ENCODE measurements at regions not wholly inside any gene's neighbourhood (a gene's known extent, or its start where the extent isn't known, plus 50 kb on each side); places are given as distances from the start of the nearest gene placed in this dataset.

GRCh38 chr10:71072823-71073210 lies 139.6 kb upstream of the UNC5B start:
- no peak for DNase-seq

GRCh38 chr10:71073451-71074175 lies 138.8 kb upstream of the UNC5B start:
- no peak for DNase-seq

- DNase-seq = no peak
Measured at GRCh38 chr10:71074176-71074755, 138.1 kb upstream of the UNC5B start.

- no peak for DNase-seq
Measured at GRCh38 chr10:71075086-71075758, 137.1 kb upstream of the UNC5B start.

- no peak for DNase-seq
Measured at GRCh38 chr10:71075759-71076472, 136.5 kb upstream of the UNC5B start.

GRCh38 chr10:71076473-71077142 lies 135.8 kb upstream of the UNC5B start:
- DNase-seq = no peak

GRCh38 chr10:71077143-71077581 lies 135.2 kb upstream of the UNC5B start:
- DNase-seq = no peak

- DNase-seq = no peak
Measured at GRCh38 chr10:71077796-71078453, 134.4 kb upstream of the UNC5B start.

- DNase-seq = no peak
Measured at GRCh38 chr10:71078454-71079145, 133.8 kb upstream of the UNC5B start.

GRCh38 chr10:71079761-71080380 lies 132.5 kb upstream of the UNC5B start:
- no peak for DNase-seq

GRCh38 chr10:71080381-71081228 lies 131.8 kb upstream of the UNC5B start:
- DNase-seq = no peak

GRCh38 chr10:71081229-71081560 lies 131.2 kb upstream of the UNC5B start:
- DNase-seq = no peak

GRCh38 chr10:71081912-71082311 lies 130.5 kb upstream of the UNC5B start:
- no peak for DNase-seq

GRCh38 chr10:71082960-71083715 lies 129.2 kb upstream of the UNC5B start:
- no peak for DNase-seq

GRCh38 chr10:71083716-71083975 lies 128.7 kb upstream of the UNC5B start:
- no peak for DNase-seq

- DNase-seq = no peak
Measured at GRCh38 chr10:71084061-71084817, 128.1 kb upstream of the UNC5B start.

GRCh38 chr10:71084818-71085126 lies 127.6 kb upstream of the UNC5B start:
- no peak for DNase-seq

GRCh38 chr10:71085689-71086438 lies 126.5 kb upstream of the UNC5B start:
- no peak for DNase-seq
